ENCODE measurements at regions not wholly inside any gene's neighbourhood (a gene's known extent, or its start where the extent isn't known, plus 50 kb on each side); places are given as distances from the start of the nearest gene placed in this dataset.

DNA sequence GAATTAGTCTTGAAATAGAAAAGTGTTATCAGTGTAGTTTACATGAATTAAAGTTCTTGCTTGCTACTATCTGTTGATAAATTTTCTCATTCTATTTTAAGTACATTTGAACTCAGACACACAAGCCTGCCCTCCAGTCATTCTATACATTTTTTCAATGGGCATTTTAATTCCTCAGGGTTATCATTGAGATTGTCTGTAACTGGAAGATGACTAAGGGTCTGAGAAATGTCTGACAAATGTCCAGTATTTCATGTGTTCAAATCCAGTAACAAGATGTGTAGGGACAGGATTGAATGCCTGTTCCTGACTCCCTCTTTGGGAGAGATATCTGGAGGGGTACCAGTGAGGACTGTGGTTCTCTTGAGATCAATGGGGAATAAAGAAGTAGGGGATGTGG lies 223.9 kb upstream of the ADAMTSL1 start:
- Histone ChIP-seq H3K27me3 (ENCODE audit: low read length) (no peaks in the 10 kb centered on the region), H3K27ac (ENCODE audit: low read length) (no peak overlapping the region), H3F3A (ENCODE audit: low read length, unreplicated experiment) (no peaks in the 10 kb centered on the region), H3K9ac (ENCODE audit: low read length) (no peak overlapping the region), H4K20me1 (ENCODE audit: low read length) (no peaks in the 10 kb centered on the region), H3K79me2 (ENCODE audit: low read length) (no peaks in the 10 kb centered on the region), H3K36me3 (ENCODE audit: low read depth, low read length) (no peaks in the 10 kb centered on the region), H3K4me2 (ENCODE audit: low read length) (no peak overlapping the region), H3K4me1 (ENCODE audit: insufficient read depth, low read length) (peaks cover 13% of the 10 kb centered on the region), H2AFZ (ENCODE audit: low read length) (no peak overlapping the region), H3K4me3 (ENCODE audit: low read length) (no peak overlapping the region), H3K9me2 (replicated peaks; ENCODE audit: low read length) (no peaks in the 10 kb centered on the region), H3K9me3 (ENCODE audit: low read length) (no peaks in the 10 kb centered on the region)
- ATAC-seq (no peak), DNase-seq (no peak)
- BruUV-seq (replicated peaks): no TSS peak
- intact Hi-C loops (cut with micrococcal nuclease): loop anchor here (5.0 to 10.0 kb wide), 3 partner anchors 242 to 775 kb away; no protein-coding TSS in a partner anchor
- ChIA-PET POLR2A (ENCODE audit: unreplicated experiment) (no interaction called here), CTCF (no interaction called here)
- TF ChIP-seq EZH2 (IDR thresholded peaks at IDR 0.05; ENCODE audit: low read length, unreplicated experiment): no peak
- TF ChIP-seq EZH2phosphoT487 (IDR thresholded peaks at IDR 0.05; ENCODE audit: borderline replicate concordance, low read length): no peak
- TF ChIP-seq, protein P1, sequence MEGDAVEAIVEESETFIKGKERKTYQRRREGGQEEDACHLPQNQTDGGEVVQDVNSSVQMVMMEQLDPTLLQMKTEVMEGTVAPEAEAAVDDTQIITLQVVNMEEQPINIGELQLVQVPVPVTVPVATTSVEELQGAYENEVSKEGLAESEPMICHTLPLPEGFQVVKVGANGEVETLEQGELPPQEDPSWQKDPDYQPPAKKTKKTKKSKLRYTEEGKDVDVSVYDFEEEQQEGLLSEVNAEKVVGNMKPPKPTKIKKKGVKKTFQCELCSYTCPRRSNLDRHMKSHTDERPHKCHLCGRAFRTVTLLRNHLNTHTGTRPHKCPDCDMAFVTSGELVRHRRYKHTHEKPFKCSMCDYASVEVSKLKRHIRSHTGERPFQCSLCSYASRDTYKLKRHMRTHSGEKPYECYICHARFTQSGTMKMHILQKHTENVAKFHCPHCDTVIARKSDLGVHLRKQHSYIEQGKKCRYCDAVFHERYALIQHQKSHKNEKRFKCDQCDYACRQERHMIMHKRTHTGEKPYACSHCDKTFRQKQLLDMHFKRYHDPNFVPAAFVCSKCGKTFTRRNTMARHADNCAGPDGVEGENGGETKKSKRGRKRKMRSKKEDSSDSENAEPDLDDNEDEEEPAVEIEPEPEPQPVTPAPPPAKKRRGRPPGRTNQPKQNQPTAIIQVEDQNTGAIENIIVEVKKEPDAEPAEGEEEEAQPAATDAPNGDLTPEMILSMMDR (conservative IDR thresholded peaks at IDR 0.05; ENCODE audit: low read depth, low read length): no peak

DNA sequence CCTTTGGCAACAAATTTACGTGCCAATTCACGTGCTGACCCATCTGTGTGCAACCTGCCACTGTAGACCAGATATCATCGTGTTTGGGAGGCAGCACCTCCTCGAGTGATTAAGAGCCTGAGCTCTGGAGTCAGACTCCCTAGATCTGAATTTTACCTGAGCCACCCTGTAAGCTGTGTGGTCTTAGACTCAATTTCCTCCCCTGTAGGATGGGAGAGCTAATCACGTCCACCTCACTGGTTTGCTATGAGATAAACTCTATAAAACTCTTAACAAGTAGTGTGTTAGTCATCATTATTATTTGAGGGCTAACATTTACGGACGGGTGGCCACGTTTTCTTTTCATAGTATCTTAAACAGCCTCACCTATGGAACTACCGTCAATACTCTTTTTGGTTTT lies 220.0 kb upstream of the ADAMTSL1 start:
- intact Hi-C loops (cut with micrococcal nuclease): loop anchor here (1.0 to 10.0 kb wide), 6 partner anchors 15 to 771 kb away; no protein-coding TSS in a partner anchor
- H3K9me2 ChIP-seq (replicated peaks; ENCODE audit: low read length): no peaks in the 10 kb centered on the region
- peaks cover 26% of the 10 kb centered on the region for H3K4me1 ChIP-seq (ENCODE audit: insufficient read depth, low read length)
- no peaks in the 10 kb centered on the region for H3K36me3 ChIP-seq (ENCODE audit: low read depth, low read length)
- no peaks in the 10 kb centered on the region for H3F3A ChIP-seq (ENCODE audit: low read length, unreplicated experiment)
- ChIA-PET CTCF (interaction anchor here (0.6 to 1.7 kb wide), 5 partner anchors 10 to 189 kb away, joined by 3 to 10 read pairs (median 3); no protein-coding TSS in a partner anchor), POLR2A (ENCODE audit: unreplicated experiment) (no interaction called here)
- peak overlapping the region; percentile 71 for H3K27ac ChIP-seq (ENCODE audit: low read length)
- 0 out of 2 replicates have a peak overlapping the region, but pooled peaks have one; percentile 10 for H2AFZ ChIP-seq (ENCODE audit: low read length)
- no peaks in the 10 kb centered on the region for H3K79me2 ChIP-seq (ENCODE audit: low read length)
- no peaks in the 10 kb centered on the region for H3K9me3 ChIP-seq (ENCODE audit: low read length)
- ATAC-seq (peak; percentile 96), DNase-seq (peak; percentile 91)
- H3K4me3 ChIP-seq (ENCODE audit: low read length): no peak overlapping the region
- BruUV-seq (replicated peaks): no TSS peak
- H3K4me2 ChIP-seq (ENCODE audit: low read length): peak overlapping the region; percentile 53
- H3K27me3 ChIP-seq (ENCODE audit: low read length): no peaks in the 10 kb centered on the region
- TF ChIP-seq EZH2phosphoT487 (IDR thresholded peaks at IDR 0.05; ENCODE audit: borderline replicate concordance, low read length) (no peak), EZH2 (IDR thresholded peaks at IDR 0.05; ENCODE audit: low read length, unreplicated experiment) (no peak)
- TF ChIP-seq, protein P1 (conservative IDR thresholded peaks at IDR 0.05; ENCODE audit: low read depth, low read length): no peak
- peak overlapping the region; percentile 26; the same call in 1 of the 2 replicates for H3K9ac ChIP-seq (ENCODE audit: low read length)
- H4K20me1 ChIP-seq (ENCODE audit: low read length): no peaks in the 10 kb centered on the region

DNA sequence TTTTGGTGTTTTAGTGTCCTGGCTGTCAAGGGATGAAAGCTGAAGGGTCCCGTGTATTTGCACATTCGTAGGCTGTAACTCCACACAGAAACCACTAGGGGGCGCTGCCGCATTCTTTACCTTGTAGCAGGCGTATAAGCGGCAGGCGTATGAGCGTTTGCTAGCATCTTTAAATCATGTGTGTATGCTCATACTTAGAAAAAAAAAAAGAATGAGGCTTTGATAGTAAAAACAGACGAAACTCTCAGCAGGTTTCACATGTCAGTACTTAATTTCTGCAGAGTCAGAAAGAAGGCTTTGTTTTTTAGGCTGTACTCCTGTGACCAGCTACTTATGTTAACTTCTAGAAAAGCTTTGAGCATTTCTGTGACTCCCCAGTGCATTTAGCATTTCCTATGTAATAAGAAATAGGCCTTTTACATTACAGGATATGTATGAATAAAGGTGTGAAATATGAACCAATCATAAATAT lies 218.8 kb upstream of the ADAMTSL1 start:
- H3K9ac ChIP-seq (ENCODE audit: low read length): peak overlapping the region; percentile 26
- peak overlapping the region; percentile 51 for H3K4me2 ChIP-seq (ENCODE audit: low read length)
- no peaks in the 10 kb centered on the region for H3K9me3 ChIP-seq (ENCODE audit: low read length)
- H3K36me3 ChIP-seq (ENCODE audit: low read depth, low read length): no peaks in the 10 kb centered on the region
- ChIA-PET POLR2A (ENCODE audit: unreplicated experiment) (interaction anchor here (0.5 kb wide), 1 partner anchor 796 kb away, joined by 10 read pairs; no protein-coding TSS in a partner anchor), CTCF (interaction anchor here (0.6 to 1.7 kb wide), 8 partner anchors 139 to 774 kb away, joined by 3 to 12 read pairs (median 4); no protein-coding TSS in a partner anchor)
- H3F3A ChIP-seq (ENCODE audit: low read length, unreplicated experiment): no peaks in the 10 kb centered on the region
- H3K9me2 ChIP-seq (replicated peaks; ENCODE audit: low read length): no peaks in the 10 kb centered on the region
- no peaks in the 10 kb centered on the region for H4K20me1 ChIP-seq (ENCODE audit: low read length)
- no TSS peak for BruUV-seq (replicated peaks)
- peak overlapping the region; percentile 37; the same call in 1 of the 2 replicates for H2AFZ ChIP-seq (ENCODE audit: low read length)
- ATAC-seq (peak; percentile 66), DNase-seq (peak; percentile 88)
- intact Hi-C loops (cut with micrococcal nuclease): loop anchor here (1.0 to 10.0 kb wide), 7 partner anchors 140 to 770 kb away; no protein-coding TSS in a partner anchor
- H3K27ac ChIP-seq (ENCODE audit: low read length): peak overlapping the region; percentile 71
- TF ChIP-seq EZH2phosphoT487 (IDR thresholded peaks at IDR 0.05; ENCODE audit: borderline replicate concordance, low read length) (no peak), EZH2 (IDR thresholded peaks at IDR 0.05; ENCODE audit: low read length, unreplicated experiment) (no peak)
- TF ChIP-seq, protein P1 (conservative IDR thresholded peaks at IDR 0.05; ENCODE audit: low read depth, low read length): peak; percentile 90
- H3K4me3 ChIP-seq (ENCODE audit: low read length): no peak overlapping the region
- no peaks in the 10 kb centered on the region for H3K27me3 ChIP-seq (ENCODE audit: low read length)
- peaks cover 26% of the 10 kb centered on the region for H3K4me1 ChIP-seq (ENCODE audit: insufficient read depth, low read length)
- no peaks in the 10 kb centered on the region for H3K79me2 ChIP-seq (ENCODE audit: low read length)
